ENCODE measurements at regions not wholly inside any gene's neighbourhood (a gene's known extent, or its start where the extent isn't known, plus 50 kb on each side); places are given as distances from the start of the nearest gene placed in this dataset.

GRCh38 chr2:145206496-145207281, 686.8 kb upstream of the ZEB2 start:
- ChIA-PET POLR2A (no interaction called here), CTCF (no interaction called here)
- TF ChIP-seq CTCF (IDR thresholded peaks at IDR 0.05; ENCODE audit: control extremely low read depth, extremely low read depth, low read depth, missing control alignments), result no peak
- no peak for DNase-seq (ENCODE audit: extremely low spot score)

DNA sequence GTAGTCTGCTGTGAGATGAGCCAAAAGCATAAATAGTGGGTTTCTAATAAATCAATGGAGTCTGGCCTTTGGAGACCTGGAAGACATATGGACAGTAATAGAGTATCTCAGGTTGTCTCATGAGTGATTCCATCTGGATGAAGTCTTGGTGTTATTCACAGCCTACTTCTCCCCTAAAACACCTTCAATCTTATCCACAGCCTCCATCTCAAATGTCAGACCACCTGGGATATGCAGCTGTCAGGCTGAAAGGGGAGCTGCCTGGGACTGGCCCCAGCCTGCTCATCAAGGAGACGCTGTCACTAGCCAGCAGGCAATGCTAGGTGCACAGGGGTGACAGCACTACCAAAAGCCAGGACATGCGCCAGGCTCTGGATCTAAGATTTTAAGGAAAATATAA, 684.0 kb upstream of the ZEB2 start:
- DNase-seq (ENCODE audit: extremely low spot score), result no peak
- no peak for TF ChIP-seq CTCF (IDR thresholded peaks at IDR 0.05; ENCODE audit: control extremely low read depth, extremely low read depth, low read depth, missing control alignments)
- CTCF ChIA-PET, result no interaction called here
- POLR2A ChIA-PET, result no interaction called here

DNA sequence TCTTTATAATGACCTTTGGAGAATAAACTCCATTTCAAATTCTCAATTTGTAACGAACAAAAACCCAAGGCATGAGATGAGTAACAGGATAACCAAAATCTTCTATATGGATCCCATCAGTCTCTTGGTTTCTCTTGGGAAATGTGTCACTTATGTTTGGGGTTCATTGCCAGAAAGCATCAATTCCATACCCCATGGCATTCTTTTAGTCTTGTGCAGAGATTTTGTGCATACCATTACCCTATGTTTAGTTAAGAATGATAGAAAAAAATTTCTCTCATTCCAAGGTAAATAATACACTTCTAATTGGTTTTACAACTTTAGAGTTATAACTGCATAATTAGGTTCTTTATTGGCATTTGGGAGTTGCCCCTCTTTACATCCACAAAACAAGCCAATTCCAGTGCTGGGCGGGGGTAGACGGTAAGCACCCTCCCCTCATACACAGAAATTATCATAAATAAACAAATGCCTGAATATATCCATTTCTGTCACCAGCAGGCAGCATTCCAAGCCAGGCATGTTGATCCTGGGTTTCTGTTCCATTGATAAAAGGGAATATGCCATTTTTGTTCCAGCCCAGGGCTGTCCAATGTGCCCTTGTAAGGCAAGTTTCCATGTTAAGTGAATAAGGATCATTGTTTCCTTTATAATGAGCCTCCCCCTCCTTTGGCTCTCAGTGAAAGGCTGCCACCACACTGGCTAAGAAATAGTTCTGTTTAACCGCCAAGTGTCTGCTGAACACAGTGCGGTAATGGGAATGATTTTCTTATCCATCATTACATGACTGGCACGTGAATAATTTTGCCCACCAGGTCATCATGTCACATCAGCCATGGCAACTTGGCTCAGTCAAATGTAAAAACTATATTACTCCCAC, 680.1 kb upstream of the ZEB2 start:
- POLR2A ChIA-PET, result no interaction called here
- CTCF ChIA-PET, result no interaction called here

GRCh38 chr2:145199042-145199441, 679.1 kb upstream of the ZEB2 start:
- ChIA-PET CTCF (no interaction called here), POLR2A (no interaction called here)
- TF ChIP-seq CTCF (IDR thresholded peaks at IDR 0.05; ENCODE audit: control extremely low read depth, extremely low read depth, low read depth, missing control alignments), result no peak
- no peak for DNase-seq (ENCODE audit: extremely low spot score)

More for the DNA sequence above, 680.1 kb upstream of the ZEB2 start:
- no peak for DNase-seq (ENCODE audit: extremely low spot score)
- TF ChIP-seq CTCF (IDR thresholded peaks at IDR 0.05; ENCODE audit: control extremely low read depth, extremely low read depth, low read depth, missing control alignments), result no peak

DNA sequence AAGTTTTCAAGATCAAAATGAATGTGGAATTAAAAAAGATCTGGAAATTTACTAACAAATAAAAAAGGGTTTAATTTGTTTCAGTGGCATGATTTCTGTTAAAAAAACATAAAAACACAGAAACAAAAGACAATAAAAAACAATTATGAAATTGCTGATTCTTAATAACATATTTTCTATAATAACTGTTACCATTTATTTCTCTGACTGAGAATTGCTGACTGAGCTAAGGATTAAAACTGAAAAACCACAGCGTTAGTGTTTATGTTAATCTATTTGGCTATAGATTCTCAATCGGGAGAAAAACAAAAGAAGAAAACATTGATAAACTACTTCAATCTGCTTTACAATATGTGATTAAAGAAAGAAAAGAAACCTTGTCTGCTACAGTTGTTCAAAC, 678.6 kb upstream of the ZEB2 start:
- DNase-seq (ENCODE audit: extremely low spot score), result no peak
- POLR2A ChIA-PET, result no interaction called here
- TF ChIP-seq CTCF (IDR thresholded peaks at IDR 0.05; ENCODE audit: control extremely low read depth, extremely low read depth, low read depth, missing control alignments), result no peak
- CTCF ChIA-PET, result interaction anchor here (1.1 to 1.6 kb wide), 2 partner anchors 22 to 554 kb away, joined by 4 read pairs; no protein-coding TSS in a partner anchor

DNA sequence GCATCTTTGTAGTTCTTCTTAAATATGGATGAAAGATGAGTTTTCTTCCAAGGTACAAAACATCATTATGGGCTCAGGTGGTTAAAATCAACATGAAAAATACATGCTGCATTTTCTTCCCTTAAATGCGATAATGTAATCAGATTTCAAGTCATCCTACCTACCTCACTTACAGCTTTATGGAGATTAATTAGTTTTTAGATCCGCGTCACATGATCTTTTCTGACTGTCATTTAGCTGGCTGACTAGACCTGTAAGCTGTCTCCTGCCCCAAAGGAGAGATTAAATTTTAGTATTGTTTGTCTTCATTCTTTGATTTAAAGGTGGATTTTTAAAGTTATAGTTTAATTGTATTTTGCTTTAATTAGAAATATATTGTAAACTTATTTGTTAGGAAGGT, 678.0 kb upstream of the ZEB2 start:
- POLR2A ChIA-PET, result no interaction called here
- TF ChIP-seq CTCF (IDR thresholded peaks at IDR 0.05; ENCODE audit: control extremely low read depth, extremely low read depth, low read depth, missing control alignments), result no peak
- DNase-seq (ENCODE audit: extremely low spot score), result no peak
- CTCF ChIA-PET, result interaction anchor here (1.1 to 1.6 kb wide), 2 partner anchors 22 to 555 kb away, joined by 4 read pairs; no protein-coding TSS in a partner anchor
